Left ventricle myocardium inferior (tissue), 1 donor: ENCODE measurements at regions not wholly inside any gene's neighbourhood (a gene's known extent, or its start where the extent isn't known, plus 50 kb on each side); places are given as distances from the start of the nearest gene placed in this dataset.
"Not testable (repeated sequence)": the region's sequence is repeated elsewhere in the genome, so short reads cannot be mapped to it uniquely, and the experiment has no call there.

ENCODE experiments used
- DNase-seq: peaks from one replicate; pipeline ENCODE4 v3.0.0-alpha.2; 2020
- H3K27ac ChIP-seq: fragments of 200-600 bp; replicated peaks from 2 replicates; pipeline ENCODE4 v1.8.0; 2021
- H3K27me3 ChIP-seq: fragments of 200-600 bp; 2 replicates; pipeline ENCODE4 v1.8.0; 2021; ENCODE audit warnings: low read depth
- H3K36me3 ChIP-seq: fragments of 200-600 bp; 2 replicates; pipeline ENCODE4 v1.8.0; 2021
- H3K4me1 ChIP-seq: fragments of 200-600 bp; 2 replicates; pipeline ENCODE4 v1.8.0; 2021
- H3K4me3 ChIP-seq: fragments of 200-600 bp; 2 replicates; pipeline ENCODE4 v1.8.0; 2021; ENCODE audit warnings: mild to moderate bottlenecking, moderate library complexity
- H3K9me3 ChIP-seq: fragments of 200-600 bp; replicated peaks from 2 replicates; pipeline ENCODE4 v1.8.0; 2021
- CTCF ChIP-seq: fragments of 200-600 bp; IDR thresholded peaks from 2 replicates; pipeline ENCODE4 v1.8.0; 2021; ENCODE audit warnings: antibody characterized with exemption, mild to moderate bottlenecking, borderline replicate concordance
- intact Hi-C: fragments of 100-400 bp; cut with micrococcal nuclease; formaldehyde crosslinking; loops from one replicate; pipeline ENCODE4 v1.11.0; 2022
- donor health status: DM: no; HTN: yes; CAD: no; lungs with severe emphysema.

GRCh38 chrX:67213686-67214085 is 330.1 kb upstream of the AR start:
- DNase-seq, intact Hi-C loops, H3K4me1 ChIP-seq, H3K36me3 ChIP-seq, H3K27me3 ChIP-seq, H3K4me3 ChIP-seq, H3K27ac ChIP-seq: not testable (repeated sequence)
- H3K9me3 ChIP-seq: peaks cover 12% of the 10 kb centered on the region

GRCh38 chrX:67207912-67208311 is 335.9 kb upstream of the AR start:
- no peaks in the 10 kb centered on the region for H3K27me3 ChIP-seq
- no peak for DNase-seq
- no peak for TF ChIP-seq CTCF
- no peaks in the 10 kb centered on the region for H3K4me1 ChIP-seq
- H3K27ac ChIP-seq: no peak overlapping the region
- peaks cover 5% of the 10 kb centered on the region for H3K9me3 ChIP-seq
- no peak overlapping the region for H3K4me3 ChIP-seq
- intact Hi-C loops: no loop called here
- H3K36me3 ChIP-seq: no peaks in the 10 kb centered on the region

DNA sequence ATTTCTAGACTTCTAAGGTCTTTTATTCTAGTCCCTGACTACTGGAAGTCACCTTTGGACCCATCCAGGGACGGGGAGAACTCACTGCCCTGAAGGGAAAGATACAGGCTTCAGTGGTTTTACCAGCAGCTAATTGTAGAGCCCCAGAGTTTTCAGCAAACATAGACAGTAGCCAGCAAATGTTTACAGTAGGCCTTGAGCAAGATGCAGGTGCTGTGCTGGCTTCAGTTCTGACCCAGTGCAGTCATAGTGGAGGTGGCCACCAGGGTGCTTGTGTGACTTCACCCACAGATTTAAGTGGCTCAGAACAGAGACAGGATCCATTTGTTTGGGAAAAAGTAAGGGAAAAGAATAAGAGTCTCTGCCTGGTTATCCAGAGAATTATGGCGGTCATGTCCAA is 384.4 kb upstream of the AR start:
- H3K36me3 ChIP-seq: no peaks in the 10 kb centered on the region

GRCh38 chrX:67114635-67115034 is 429.2 kb upstream of the AR start:
- Histone ChIP-seq H3K9me3 (no peaks in the 10 kb centered on the region), H3K4me1 (no peaks in the 10 kb centered on the region), H3K27ac (no peak overlapping the region), H3K36me3 (no peaks in the 10 kb centered on the region), H3K4me3 (no peak overlapping the region), H3K27me3 (no peaks in the 10 kb centered on the region)
- DNase-seq: no peak
- no peak for TF ChIP-seq CTCF
- intact Hi-C loops: no loop called here

More for the DNA sequence above, 384.4 kb upstream of the AR start:
- Histone ChIP-seq H3K9me3 (no peaks in the 10 kb centered on the region), H3K27ac (no peak overlapping the region), H3K4me1 (no peaks in the 10 kb centered on the region), H3K4me3 (no peak overlapping the region), H3K27me3 (no peaks in the 10 kb centered on the region)
- no peak for DNase-seq
- no peak for TF ChIP-seq CTCF
- intact Hi-C loops: no loop called here

DNA sequence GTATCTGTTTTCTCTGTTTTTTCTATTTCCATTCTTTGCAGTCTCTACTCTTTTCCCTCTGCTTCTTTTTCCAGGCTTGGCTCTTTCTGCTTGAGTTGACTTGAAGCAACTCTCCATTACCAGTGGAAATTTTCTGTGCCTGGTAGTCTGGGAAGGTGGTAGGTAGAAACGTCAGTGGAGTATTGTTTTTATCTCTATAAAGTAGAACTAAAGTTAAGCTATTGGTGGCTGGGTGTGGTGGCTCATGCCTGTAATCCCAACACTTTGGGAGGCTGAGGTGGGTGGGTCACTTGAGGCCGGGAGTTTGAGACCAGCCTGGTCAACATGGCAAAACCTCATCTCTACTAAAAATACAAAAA is 438.1 kb upstream of the AR start:
- H3K4me1 ChIP-seq: no peaks in the 10 kb centered on the region

More for the DNA sequence above, 438.1 kb upstream of the AR start:
- Histone ChIP-seq H3K36me3 (no peaks in the 10 kb centered on the region), H3K27me3 (no peaks in the 10 kb centered on the region), H3K4me3 (no peak overlapping the region), H3K9me3 (no peaks in the 10 kb centered on the region), H3K27ac (no peak overlapping the region)
- TF ChIP-seq CTCF: no peak
- intact Hi-C loops: no loop called here
- DNase-seq: no peak
